ENCODE measurements at regions not wholly inside any gene's neighbourhood (a gene's known extent, or its start where the extent isn't known, plus 50 kb on each side); places are given as distances from the start of the nearest gene placed in this dataset.

DNA sequence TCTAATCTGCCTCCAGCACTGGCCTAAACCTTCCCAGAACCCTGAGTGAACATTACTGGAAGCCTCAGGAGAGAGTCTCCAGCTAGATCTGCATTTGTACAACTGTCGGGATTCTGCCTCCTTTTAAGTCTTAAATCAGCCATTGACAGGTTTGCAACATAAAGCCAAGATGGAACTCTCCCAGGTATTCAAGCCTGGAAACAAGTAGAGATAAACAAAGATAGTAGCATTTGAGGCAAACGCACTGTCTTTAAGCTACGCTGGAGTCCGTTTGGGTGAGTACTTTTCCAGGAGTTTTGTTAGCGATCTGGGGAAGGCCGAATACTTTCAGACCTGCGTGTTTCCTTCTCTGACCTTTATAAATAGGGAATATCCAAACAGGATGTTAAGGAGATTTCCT is 317.2 kb upstream of the FZD8 start:
- no TSS peak for BruUV-seq (replicated peaks)
- in situ Hi-C loops (cut with MboI), result no loop called here
- H3K9ac ChIP-seq (ENCODE audit: control insufficient read depth, insufficient read depth, low read length), result no peak overlapping the region
- DNase-seq (ENCODE audit: low read depth, low spot score), result no peak
- H2AFZ ChIP-seq (ENCODE audit: control insufficient read depth, low read depth, low read length), result no peak overlapping the region
- no peak for FAIRE-seq
- H3K36me3 ChIP-seq (ENCODE audit: control insufficient read depth in 2 of 2, insufficient read depth in 2 of 2, low read length in 1 of 2), result no peaks in the 10 kb centered on the region
- H4K20me1 ChIP-seq (ENCODE audit: control insufficient read depth, insufficient read depth), result no peaks in the 10 kb centered on the region
- H3K9me3 ChIP-seq (replicated peaks; ENCODE audit: control insufficient read depth, insufficient read depth, low read length), result no peaks in the 10 kb centered on the region
- no peaks in the 10 kb centered on the region for H3K79me2 ChIP-seq (ENCODE audit: control insufficient read depth, insufficient read depth, low read length)
- no peak overlapping the region for H3K27ac ChIP-seq (ENCODE audit: control insufficient read depth, insufficient read depth)
- no peak overlapping the region for H3K4me2 ChIP-seq (ENCODE audit: control insufficient read depth, insufficient read depth)
- ChIA-PET CTCF (no interaction called here), SMC1A (ENCODE audit: uncharacterized antibody, unreplicated experiment) (interaction anchor here (0.6 kb wide), 1 partner anchor 132 kb away, joined by 3 read pairs; no protein-coding TSS in a partner anchor), POLR2A (interaction anchor here (0.6 kb wide), 1 partner anchor 13 kb away, joined by 3 read pairs; no protein-coding TSS in a partner anchor), RAD21 (ENCODE audit: unreplicated experiment) (interaction anchor here (0.6 kb wide), 2 partner anchors 134 to 182 kb away, joined by 3 read pairs; no protein-coding TSS in a partner anchor)
- no peaks in the 10 kb centered on the region for H3K27me3 ChIP-seq (replicated peaks in 1 of 2; ENCODE audit: control insufficient read depth in 2 of 2, insufficient read depth in 2 of 2, low read length in 1 of 2)
- intact Hi-C loops (cut with micrococcal nuclease; ENCODE audit: unreplicated experiment), result no loop called here
- TF ChIP-seq FOS (IDR thresholded peaks at IDR 0.05; ENCODE audit: borderline replicate concordance, extremely low read depth, insufficient read length) (no peak), NFXL1 (IDR thresholded peaks at IDR 0.05; ENCODE audit: borderline replicate concordance) (no peak), RAD21 (IDR thresholded peaks at IDR 0.05; ENCODE audit: insufficient read depth, low read depth, low read length) (no peak), STAT3 (IDR thresholded peaks at IDR 0.05; ENCODE audit: low read depth, low read length) (no peak), MYB (IDR thresholded peaks at IDR 0.05; ENCODE audit: borderline replicate concordance, low read depth, low read length) (no peak), SREBF1 (IDR thresholded peaks at IDR 0.05; ENCODE audit: low read length) (no peak), POU2F2 (IDR thresholded peaks at IDR 0.05; ENCODE audit: borderline replicate concordance, low read depth, low read length) (no peak), JUNB (IDR thresholded peaks at IDR 0.05) (no peak), ZBED1 (IDR thresholded peaks at IDR 0.05; ENCODE audit: borderline replicate concordance) (no peak), HDAC2 (IDR thresholded peaks at IDR 0.05) (no peak), SMC3 (IDR thresholded peaks at IDR 0.05; ENCODE audit: borderline replicate concordance, low read length) (no peak), NR2F1 (conservative IDR thresholded peaks at IDR 0.05) (no peak), IKZF2 (IDR thresholded peaks at IDR 0.05) (no peak)
- TF ChIP-seq, protein P1, sequence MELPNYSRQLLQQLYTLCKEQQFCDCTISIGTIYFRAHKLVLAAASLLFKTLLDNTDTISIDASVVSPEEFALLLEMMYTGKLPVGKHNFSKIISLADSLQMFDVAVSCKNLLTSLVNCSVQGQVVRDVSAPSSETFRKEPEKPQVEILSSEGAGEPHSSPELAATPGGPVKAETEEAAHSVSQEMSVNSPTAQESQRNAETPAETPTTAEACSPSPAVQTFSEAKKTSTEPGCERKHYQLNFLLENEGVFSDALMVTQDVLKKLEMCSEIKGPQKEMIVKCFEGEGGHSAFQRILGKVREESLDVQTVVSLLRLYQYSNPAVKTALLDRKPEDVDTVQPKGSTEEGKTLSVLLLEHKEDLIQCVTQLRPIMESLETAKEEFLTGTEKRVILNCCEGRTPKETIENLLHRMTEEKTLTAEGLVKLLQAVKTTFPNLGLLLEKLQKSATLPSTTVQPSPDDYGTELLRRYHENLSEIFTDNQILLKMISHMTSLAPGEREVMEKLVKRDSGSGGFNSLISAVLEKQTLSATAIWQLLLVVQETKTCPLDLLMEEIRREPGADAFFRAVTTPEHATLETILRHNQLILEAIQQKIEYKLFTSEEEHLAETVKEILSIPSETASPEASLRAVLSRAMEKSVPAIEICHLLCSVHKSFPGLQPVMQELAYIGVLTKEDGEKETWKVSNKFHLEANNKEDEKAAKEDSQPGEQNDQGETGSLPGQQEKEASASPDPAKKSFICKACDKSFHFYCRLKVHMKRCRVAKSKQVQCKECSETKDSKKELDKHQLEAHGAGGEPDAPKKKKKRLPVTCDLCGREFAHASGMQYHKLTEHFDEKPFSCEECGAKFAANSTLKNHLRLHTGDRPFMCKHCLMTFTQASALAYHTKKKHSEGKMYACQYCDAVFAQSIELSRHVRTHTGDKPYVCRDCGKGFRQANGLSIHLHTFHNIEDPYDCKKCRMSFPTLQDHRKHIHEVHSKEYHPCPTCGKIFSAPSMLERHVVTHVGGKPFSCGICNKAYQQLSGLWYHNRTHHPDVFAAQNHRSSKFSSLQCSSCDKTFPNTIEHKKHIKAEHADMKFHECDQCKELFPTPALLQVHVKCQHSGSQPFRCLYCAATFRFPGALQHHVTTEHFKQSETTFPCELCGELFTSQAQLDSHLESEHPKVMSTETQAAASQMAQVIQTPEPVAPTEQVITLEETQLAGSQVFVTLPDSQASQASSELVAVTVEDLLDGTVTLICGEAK (IDR thresholded peaks at IDR 0.05; ENCODE audit: borderline replicate concordance), result no peak
- TF ChIP-seq, protein P2, sequence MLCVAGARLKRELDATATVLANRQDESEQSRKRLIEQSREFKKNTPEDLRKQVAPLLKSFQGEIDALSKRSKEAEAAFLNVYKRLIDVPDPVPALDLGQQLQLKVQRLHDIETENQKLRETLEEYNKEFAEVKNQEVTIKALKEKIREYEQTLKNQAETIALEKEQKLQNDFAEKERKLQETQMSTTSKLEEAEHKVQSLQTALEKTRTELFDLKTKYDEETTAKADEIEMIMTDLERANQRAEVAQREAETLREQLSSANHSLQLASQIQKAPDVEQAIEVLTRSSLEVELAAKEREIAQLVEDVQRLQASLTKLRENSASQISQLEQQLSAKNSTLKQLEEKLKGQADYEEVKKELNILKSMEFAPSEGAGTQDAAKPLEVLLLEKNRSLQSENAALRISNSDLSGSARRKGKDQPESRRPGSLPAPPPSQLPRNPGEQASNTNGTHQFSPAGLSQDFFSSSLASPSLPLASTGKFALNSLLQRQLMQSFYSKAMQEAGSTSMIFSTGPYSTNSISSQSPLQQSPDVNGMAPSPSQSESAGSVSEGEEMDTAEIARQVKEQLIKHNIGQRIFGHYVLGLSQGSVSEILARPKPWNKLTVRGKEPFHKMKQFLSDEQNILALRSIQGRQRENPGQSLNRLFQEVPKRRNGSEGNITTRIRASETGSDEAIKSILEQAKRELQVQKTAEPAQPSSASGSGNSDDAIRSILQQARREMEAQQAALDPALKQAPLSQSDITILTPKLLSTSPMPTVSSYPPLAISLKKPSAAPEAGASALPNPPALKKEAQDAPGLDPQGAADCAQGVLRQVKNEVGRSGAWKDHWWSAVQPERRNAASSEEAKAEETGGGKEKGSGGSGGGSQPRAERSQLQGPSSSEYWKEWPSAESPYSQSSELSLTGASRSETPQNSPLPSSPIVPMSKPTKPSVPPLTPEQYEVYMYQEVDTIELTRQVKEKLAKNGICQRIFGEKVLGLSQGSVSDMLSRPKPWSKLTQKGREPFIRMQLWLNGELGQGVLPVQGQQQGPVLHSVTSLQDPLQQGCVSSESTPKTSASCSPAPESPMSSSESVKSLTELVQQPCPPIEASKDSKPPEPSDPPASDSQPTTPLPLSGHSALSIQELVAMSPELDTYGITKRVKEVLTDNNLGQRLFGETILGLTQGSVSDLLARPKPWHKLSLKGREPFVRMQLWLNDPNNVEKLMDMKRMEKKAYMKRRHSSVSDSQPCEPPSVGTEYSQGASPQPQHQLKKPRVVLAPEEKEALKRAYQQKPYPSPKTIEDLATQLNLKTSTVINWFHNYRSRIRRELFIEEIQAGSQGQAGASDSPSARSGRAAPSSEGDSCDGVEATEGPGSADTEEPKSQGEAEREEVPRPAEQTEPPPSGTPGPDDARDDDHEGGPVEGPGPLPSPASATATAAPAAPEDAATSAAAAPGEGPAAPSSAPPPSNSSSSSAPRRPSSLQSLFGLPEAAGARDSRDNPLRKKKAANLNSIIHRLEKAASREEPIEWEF (IDR thresholded peaks at IDR 0.05; ENCODE audit: insufficient replicate concordance, low read depth, low read length), result no peak
- no peak overlapping the region for H3K4me3 ChIP-seq
- no peak for ATAC-seq
- H3K4me1 ChIP-seq (ENCODE audit: control insufficient read depth, insufficient read depth, low read length), result no peaks in the 10 kb centered on the region
- 37% methylated on average over 7 of the region's 7 CpGs for WGBS (ENCODE audit: insufficient coverage, insufficient replicate concordance, low lambda C conversion rate, missing lambda C conversion rate)
